AG09319 (cell line): ENCODE measurements at regions not wholly inside any gene's neighbourhood (a gene's known extent, or its start where the extent isn't known, plus 50 kb on each side); places are given as distances from the start of the nearest gene placed in this dataset.

Experiments used
- DNase-seq: peaks from one replicate; pipeline ENCODE4 v3.0.0-alpha.2; 2010; ENCODE audit warnings: low read depth; ENCODE audit errors: extremely low read depth
- TF ChIP-seq, protein P1 (sequence below): IDR thresholded peaks from 2 replicates; pipeline ENCODE4 v1.5.1; 2011; ENCODE audit warnings: low read depth, mild to moderate bottlenecking, inconsistent platforms, low read length, moderate library complexity

DNA sequence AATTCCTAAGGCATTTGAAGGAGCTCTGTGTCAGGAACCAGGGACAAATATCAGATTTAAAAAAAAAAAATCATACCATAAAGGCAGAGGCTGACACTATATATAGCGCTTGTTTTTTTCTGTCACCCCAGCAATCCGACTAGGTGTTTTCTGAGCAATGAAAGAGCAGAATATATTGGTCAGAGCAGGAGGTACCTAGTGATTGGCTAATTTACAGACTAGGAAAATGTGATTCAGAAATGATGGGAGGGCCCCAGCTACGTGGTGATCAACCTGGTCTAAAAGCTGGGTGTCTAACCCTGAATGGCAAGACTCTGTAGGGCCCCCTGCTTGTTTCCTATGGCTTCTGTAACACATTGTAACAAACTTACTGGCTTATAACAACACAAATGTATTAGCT is 195.5 kb upstream of the XYLT1 start:
- DNase-seq: no peak
- TF ChIP-seq, protein P1, sequence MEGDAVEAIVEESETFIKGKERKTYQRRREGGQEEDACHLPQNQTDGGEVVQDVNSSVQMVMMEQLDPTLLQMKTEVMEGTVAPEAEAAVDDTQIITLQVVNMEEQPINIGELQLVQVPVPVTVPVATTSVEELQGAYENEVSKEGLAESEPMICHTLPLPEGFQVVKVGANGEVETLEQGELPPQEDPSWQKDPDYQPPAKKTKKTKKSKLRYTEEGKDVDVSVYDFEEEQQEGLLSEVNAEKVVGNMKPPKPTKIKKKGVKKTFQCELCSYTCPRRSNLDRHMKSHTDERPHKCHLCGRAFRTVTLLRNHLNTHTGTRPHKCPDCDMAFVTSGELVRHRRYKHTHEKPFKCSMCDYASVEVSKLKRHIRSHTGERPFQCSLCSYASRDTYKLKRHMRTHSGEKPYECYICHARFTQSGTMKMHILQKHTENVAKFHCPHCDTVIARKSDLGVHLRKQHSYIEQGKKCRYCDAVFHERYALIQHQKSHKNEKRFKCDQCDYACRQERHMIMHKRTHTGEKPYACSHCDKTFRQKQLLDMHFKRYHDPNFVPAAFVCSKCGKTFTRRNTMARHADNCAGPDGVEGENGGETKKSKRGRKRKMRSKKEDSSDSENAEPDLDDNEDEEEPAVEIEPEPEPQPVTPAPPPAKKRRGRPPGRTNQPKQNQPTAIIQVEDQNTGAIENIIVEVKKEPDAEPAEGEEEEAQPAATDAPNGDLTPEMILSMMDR: no peak

DNA sequence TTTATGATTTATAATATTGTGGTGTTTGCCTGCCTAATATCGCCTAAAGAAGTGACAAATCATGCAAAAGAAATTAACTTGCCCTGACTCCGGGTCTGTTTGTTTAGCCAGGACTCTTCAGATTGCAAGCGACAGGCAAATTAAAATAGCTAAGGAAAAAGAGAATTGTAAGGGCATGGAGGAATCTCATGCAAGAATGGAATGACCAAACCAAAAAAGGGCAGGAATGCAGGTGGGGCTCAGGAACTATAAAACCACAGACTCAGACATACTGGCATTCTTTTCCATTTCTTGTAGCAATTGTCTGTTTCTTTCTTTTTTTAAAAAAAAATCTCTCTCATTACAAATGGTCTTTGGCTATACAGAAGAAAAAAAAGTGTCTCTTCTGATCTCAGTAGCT is 188.1 kb upstream of the XYLT1 start:
- TF ChIP-seq, protein P1: no peak

DNA sequence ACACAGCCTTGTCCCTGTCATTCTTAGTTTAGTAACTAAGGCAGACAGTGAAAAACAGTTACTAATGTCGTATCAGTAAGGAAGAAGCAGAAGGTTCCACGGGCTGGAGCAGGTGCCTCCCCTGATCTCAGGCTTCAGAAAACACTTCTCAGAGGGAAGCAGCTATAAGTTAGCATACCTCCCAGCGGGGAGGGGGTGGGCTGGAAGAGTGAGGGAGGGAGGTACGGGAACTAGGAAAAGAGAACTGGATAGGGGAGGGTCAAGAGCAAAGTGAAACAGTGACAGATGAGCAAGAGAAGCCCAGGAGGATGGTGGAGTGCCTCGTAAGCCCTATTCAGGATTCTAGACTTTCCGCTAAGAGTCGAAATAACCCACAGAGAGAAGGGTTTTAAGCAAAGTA is 186.3 kb upstream of the XYLT1 start:
- no peak for DNase-seq
- TF ChIP-seq, protein P1: no peak

More for the DNA sequence above, 188.1 kb upstream of the XYLT1 start:
- no peak for DNase-seq

DNA sequence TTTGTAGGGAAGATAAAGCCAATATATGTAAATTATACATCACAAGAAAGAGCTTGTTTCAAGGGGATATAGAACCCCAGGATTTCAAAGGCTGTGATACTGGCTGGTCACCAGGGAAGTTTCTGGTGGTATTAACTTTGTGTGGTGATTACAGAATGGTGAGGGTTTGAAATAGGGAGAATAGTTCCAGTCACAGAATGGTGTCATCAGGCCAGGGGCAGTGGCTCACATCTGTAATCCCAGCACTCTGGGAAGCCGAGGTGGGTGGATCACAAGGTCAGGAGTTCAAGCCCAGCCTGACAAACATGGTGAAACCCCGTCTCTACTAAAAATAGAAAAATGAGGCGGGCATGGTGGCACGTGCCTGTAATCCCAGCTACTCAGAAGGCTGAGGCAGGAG is 183.8 kb upstream of the XYLT1 start:
- no peak for DNase-seq
- TF ChIP-seq, protein P1: no peak

DNA sequence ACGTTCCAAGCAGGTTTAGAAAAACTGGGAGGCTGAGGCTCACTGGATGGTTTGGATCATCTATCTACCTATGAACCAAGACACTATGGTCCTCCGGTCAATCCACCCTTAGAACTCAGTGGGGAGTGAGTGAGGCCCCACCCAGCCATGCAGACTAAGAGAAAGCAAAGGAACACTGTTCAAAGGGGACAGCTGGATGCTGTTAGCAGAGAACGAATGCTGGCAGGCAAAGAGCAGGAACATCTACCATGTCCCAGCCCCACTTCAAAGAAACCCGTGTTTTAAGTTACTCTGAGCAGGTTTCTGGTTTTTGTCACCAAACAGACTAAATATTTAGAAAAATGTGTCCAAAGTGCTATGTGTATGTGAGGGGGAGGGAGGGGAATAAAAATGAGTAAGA is 183.4 kb upstream of the XYLT1 start:
- TF ChIP-seq, protein P1: no peak
- DNase-seq: no peak

DNA sequence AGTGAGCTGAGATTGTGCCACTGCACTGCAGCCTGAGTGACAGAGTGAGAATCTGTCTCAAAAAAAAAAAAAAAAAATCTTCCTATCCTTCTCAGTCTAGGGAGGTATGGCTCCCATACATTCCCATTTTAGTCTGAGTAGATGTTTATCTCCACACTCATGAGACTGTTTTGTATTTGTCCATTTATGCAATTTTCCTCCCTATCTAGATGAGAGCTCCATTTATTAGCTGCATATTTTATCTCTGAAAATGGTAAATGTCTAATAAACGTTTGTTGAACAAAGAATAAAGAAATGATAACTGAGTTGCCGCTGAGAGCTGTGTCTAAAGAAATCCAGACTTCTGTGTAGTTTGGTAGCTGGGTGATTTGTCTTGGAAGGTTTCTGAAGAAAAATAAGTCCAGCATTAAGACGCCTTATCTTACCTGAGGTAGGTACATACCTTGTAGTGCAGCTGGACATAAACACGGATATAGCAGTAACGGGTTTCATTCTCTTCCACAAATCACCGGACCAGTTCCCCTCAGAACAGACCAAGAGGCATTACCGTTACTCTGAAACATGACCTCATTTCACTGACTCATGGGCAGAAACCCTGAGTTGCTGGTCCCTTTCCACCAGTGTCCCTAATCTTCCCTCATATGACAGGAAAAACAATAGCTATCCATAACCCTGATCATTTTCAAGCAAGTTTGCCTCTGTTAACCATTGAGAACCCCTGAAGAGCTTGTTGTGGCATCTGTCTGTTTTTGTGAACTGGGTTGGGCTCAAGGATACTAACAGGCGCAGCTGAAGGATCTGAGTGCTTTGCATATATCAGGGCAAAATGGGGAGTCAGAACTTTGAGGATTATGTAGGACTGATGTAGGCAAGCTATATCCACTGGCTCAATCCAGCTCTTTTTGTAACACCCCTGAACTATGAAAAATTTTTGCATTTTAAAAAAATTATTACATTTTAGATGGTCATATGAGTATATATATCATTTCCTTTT is 177.4 kb upstream of the XYLT1 start:
- DNase-seq: no peak
- TF ChIP-seq, protein P1: no peak

DNA sequence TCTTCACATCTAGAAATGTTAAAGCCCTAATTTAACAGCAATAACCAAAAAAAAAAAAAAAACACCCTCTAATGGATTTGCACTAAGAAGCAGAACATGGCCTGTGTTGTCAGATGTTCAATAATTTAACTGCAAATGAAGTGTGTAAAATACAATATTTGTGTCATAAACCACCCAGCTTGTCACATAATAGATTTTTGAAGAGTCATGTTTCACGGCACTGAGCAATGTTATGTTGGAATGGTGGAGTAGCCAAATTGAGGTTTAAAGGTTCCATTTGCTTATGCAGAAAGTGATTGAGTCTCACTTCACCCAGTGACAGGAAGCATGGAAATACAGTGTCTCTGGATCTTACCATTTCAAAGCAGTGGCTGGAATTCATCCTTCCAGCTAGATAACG is 173.2 kb upstream of the XYLT1 start:
- no peak for DNase-seq
- TF ChIP-seq, protein P1: no peak
